A549 (cell line): ENCODE measurements at regions not wholly inside any gene's neighbourhood (a gene's known extent, or its start where the extent isn't known, plus 50 kb on each side); places are given as distances from the start of the nearest gene placed in this dataset.

Source experiments
- ATAC-seq, 2 experiments: fragments of 200-7000 bp in 1 of 2; fragments of >200 bp in 1 of 2; cut with Nextera tagmentation in 1 of 2; cut with Tn5 transposase in 1 of 2; 3 replicates each; pipeline versions ENCODE4 v1.8.0 to v1.9.1; 2018 to 2020; ENCODE audit warnings: mild to moderate bottlenecking in 1 of 2, moderate library complexity in 1 of 2
- CTCF ChIA-PET: fragments of 300-600 bp; sonication (Branson Sonifier 250); formaldehyde crosslinking; extraction: SDS; loops from one replicate; lab custom pipeline; 2021; ENCODE audit warnings: antibody characterized with exemption, inconsistent platforms; lab: Yijun Ruan, JAX
- POLR2A ChIA-PET: fragments of 350-600 bp; formaldehyde crosslinking; extraction: SDS; loops from one replicate; lab custom pipeline; 2021; ENCODE audit warnings: antibody characterized with exemption, inconsistent platforms; lab: Yijun Ruan, JAX
- DNase-seq, 2 experiments: peaks; one replicate each; pipeline versions ENCODE4 v3.0.0 to v3.0.0-alpha.2; 2011 to 2016; ENCODE audit warnings: low read depth in 1 of 2, low spot score in 1 of 2
- FAIRE-seq: peaks from 2 replicates; lab custom pipeline; 2011; peaks lifted over from hg19 to GRCh38; lab: Jason Lieb, UNC
- H3K27ac ChIP-seq, 2 experiments: fragments of >200 bp; sonication (Bioruptor Twin); formaldehyde crosslinking; 3 replicates each; pipeline ENCODE4 v1.5.1; 2016 to 2017
- H3K4me1 ChIP-seq: fragments of >200 bp; sonication (Bioruptor Twin); formaldehyde crosslinking; 3 replicates; pipeline ENCODE4 v1.6.1; 2016
- H3K4me2 ChIP-seq: fragments of >200 bp; sonication (Bioruptor Twin); formaldehyde crosslinking; 3 replicates; pipeline ENCODE4 v1.6.1; 2016
- H3K4me3 ChIP-seq: fragments of >200 bp; sonication (Bioruptor Twin); formaldehyde crosslinking; 3 replicates; pipeline ENCODE4 v1.5.1; 2016
- H3K9me3 ChIP-seq: fragments of >200 bp; sonication (Bioruptor Twin); formaldehyde crosslinking; 3 replicates; pipeline ENCODE4 v1.6.1; 2016
- BHLHE40 ChIP-seq: IDR thresholded peaks from 2 replicates; pipeline ENCODE4 v1.6.1; 2012; ENCODE audit warnings: low read depth, low read length, inconsistent platforms
- CBX8 ChIP-seq: fragments of 200-600 bp; sonication (generic); IDR thresholded peaks from 2 replicates; pipeline ENCODE4 v1.6.1; 2016
- EP300 ChIP-seq, 2 experiments: fragments of >200 bp; sonication (Bioruptor Twin); formaldehyde crosslinking; IDR thresholded peaks; 2 replicates in 1 of 2; 3 replicates in 1 of 2; pipeline ENCODE4 v1.6.1; 2016 to 2017
- FOSL2 ChIP-seq, 2 experiments: fragments of 450-650 bp in 1 of 2; fragments of >200 bp in 1 of 2; sonication (Bioruptor Twin) in 1 of 2; formaldehyde crosslinking; IDR thresholded peaks; 2 replicates each; pipeline versions ENCODE4 v1.5.0 to v1.6.1; 2016 to 2020; ENCODE audit warnings: mild to moderate bottlenecking in 1 of 2, moderate library complexity in 1 of 2
- FOXS1 ChIP-seq: fragments of 250-450 bp; sonication (Bioruptor Pico); IDR thresholded peaks from 2 replicates; pipeline ENCODE4 v1.5.0; 2020; ENCODE audit warnings: mild to moderate bottlenecking, moderate library complexity
- HEYL ChIP-seq: fragments of 250-450 bp; sonication (Bioruptor Pico); IDR thresholded peaks from 2 replicates; pipeline ENCODE4 v1.8.0; 2021; ENCODE audit warnings: mild to moderate bottlenecking, moderate library complexity
- HOXB13 ChIP-seq: fragments of 250-450 bp; sonication (Bioruptor Pico); IDR thresholded peaks from 2 replicates; pipeline ENCODE4 v1.5.0; 2020; ENCODE audit warnings: low read depth, mild to moderate bottlenecking, moderate library complexity
- JUNB ChIP-seq: fragments of >200 bp; sonication (Bioruptor Twin); formaldehyde crosslinking; IDR thresholded peaks from 2 replicates; pipeline ENCODE4 v1.6.1; 2016
- MAZ ChIP-seq: fragments of 150-350 bp; IDR thresholded peaks from 2 replicates; pipeline ENCODE4 v1.6.1; 2014; ENCODE audit warnings: antibody characterized with exemption, low read depth, low read length, borderline replicate concordance
- NR3C1 ChIP-seq: fragments of >200 bp; sonication (Bioruptor Twin); formaldehyde crosslinking; IDR thresholded peaks from 3 replicates; pipeline ENCODE4 v1.6.1; 2017
- PHF8 ChIP-seq: fragments of 200-600 bp; sonication (generic); IDR thresholded peaks from 2 replicates; pipeline ENCODE4 v1.6.1; 2016; ENCODE audit warnings: low read depth, mild to moderate bottlenecking, antibody characterized with exemption, moderate library complexity, borderline replicate concordance
- POLR2A ChIP-seq: IDR thresholded peaks from 2 replicates; pipeline ENCODE4 v1.6.1; 2012; ENCODE audit warnings: mild to moderate bottlenecking, low read length
- POLR2AphosphoS2 ChIP-seq: conservative IDR thresholded peaks from 2 replicates; pipeline ENCODE4 v1.6.1; 2012; ENCODE audit warnings: low read length, improper control_type of control experiment, inconsistent platforms
- RCOR1 ChIP-seq: fragments of 150-350 bp; IDR thresholded peaks from 2 replicates; pipeline ENCODE4 v1.6.1; 2014; ENCODE audit warnings: antibody characterized with exemption, low read length, low read depth
- RNF2 ChIP-seq: fragments of 200-600 bp; sonication (generic); IDR thresholded peaks from 2 replicates; pipeline ENCODE4 v1.6.1; 2016; ENCODE audit warnings: low read depth, mild to moderate bottlenecking, antibody characterized with exemption, moderate library complexity, borderline replicate concordance
- SMC3 ChIP-seq: fragments of >200 bp; sonication (Bioruptor Twin); formaldehyde crosslinking; IDR thresholded peaks from 3 replicates; pipeline ENCODE4 v1.6.1; 2018; ENCODE audit warnings: inconsistent platforms
- SREBF2 ChIP-seq: fragments of 450-650 bp; IDR thresholded peaks from 2 replicates; pipeline ENCODE4 v1.6.1; 2014; ENCODE audit warnings: mild to moderate bottlenecking, moderate library complexity
- TP53 ChIP-seq: fragments of 250-450 bp; sonication (Bioruptor Pico); IDR thresholded peaks from 2 replicates; pipeline ENCODE4 v1.5.0; 2021; ENCODE audit warnings: mild to moderate bottlenecking, moderate library complexity
- USF2 ChIP-seq: fragments of 450-650 bp; IDR thresholded peaks from 2 replicates; pipeline ENCODE4 v1.6.1; 2014; ENCODE audit warnings: antibody characterized with exemption
- ZC3H11A ChIP-seq: fragments of 450-650 bp; IDR thresholded peaks from 2 replicates; pipeline ENCODE4 v1.6.1; 2014; ENCODE audit warnings: antibody characterized with exemption, mild to moderate bottlenecking
- WGBS: methylation state at CpG from one replicate; pipeline ENCODE4 v1.1.6; 2017; ENCODE audit errors: missing lambda C conversion rate; 5-methylcytosine and 5-hydroxymethylcytosine counted together
- TF ChIP-seq, protein P1 (sequence below): IDR thresholded peaks from 2 replicates; pipeline ENCODE4 v1.6.1; 2012
- TF ChIP-seq, protein P2 (sequence below): IDR thresholded peaks from 2 replicates; pipeline ENCODE4 v1.6.1; 2012
- TF ChIP-seq, protein P3 (sequence below): fragments of 200-600 bp; sonication (generic); IDR thresholded peaks from 2 replicates; pipeline ENCODE4 v1.6.1; 2016; ENCODE audit warnings: antibody characterized with exemption, mild to moderate bottlenecking, moderate library complexity

GRCh38 chr9:89890326-89890980, 285.6 kb downstream of the GADD45G start:
- Histone ChIP-seq H3K4me3 (no peak overlapping the region), H3K9me3 (no peaks in the 10 kb centered on the region), H3K4me1 (no peaks in the 10 kb centered on the region), H3K27ac (no peak overlapping the region), H3K4me2 (no peak overlapping the region)
- CTCF ChIA-PET, result interaction anchor here (0.6 kb wide), 1 partner anchor 780 kb away, joined by 3 read pairs; no protein-coding TSS in a partner anchor
- POLR2A ChIA-PET, result no interaction called here
- ATAC-seq, result no peak
- DNase-seq, result no peak
- 64% methylated on average over 11 of the region's 14 CpGs for WGBS
- no peak for FAIRE-seq
- no peak for TF ChIP-seq FOXS1 (CRISPR knock-in tag)
- TF ChIP-seq BHLHE40, result no peak
- TF ChIP-seq SREBF2, result no peak
- TF ChIP-seq FOSL2 (IDR thresholded peaks at IDR 0.05), result no peak
- TF ChIP-seq FOSL2 (CRISPR knock-in tag; IDR thresholded peaks at IDR 0.05), result no peak
- TF ChIP-seq JUNB, result no peak
- no peak for TF ChIP-seq EP300 (IDR thresholded peaks at IDR 0.05)
- TF ChIP-seq RNF2, result no peak
- TF ChIP-seq, protein P1, sequence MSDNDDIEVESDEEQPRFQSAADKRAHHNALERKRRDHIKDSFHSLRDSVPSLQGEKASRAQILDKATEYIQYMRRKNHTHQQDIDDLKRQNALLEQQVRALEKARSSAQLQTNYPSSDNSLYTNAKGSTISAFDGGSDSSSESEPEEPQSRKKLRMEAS, result no peak
- TF ChIP-seq HOXB13 (CRISPR knock-in tag), result no peak
- no peak for TF ChIP-seq HEYL (CRISPR knock-in tag)
- no peak for TF ChIP-seq NR3C1
- TF ChIP-seq PHF8, result no peak
- TF ChIP-seq CBX8, result no peak
- no peak for TF ChIP-seq POLR2AphosphoS2
- no peak for TF ChIP-seq POLR2A
- TF ChIP-seq TP53 (CRISPR knock-in tag), result no peak
- TF ChIP-seq USF2, result no peak
- TF ChIP-seq MAZ, result no peak
- no peak for TF ChIP-seq ZC3H11A

- DNase-seq, result no peak
- Histone ChIP-seq H3K4me3 (no peak overlapping the region), H3K4me2 (no peak overlapping the region), H3K27ac (no peak overlapping the region), H3K9me3 (no peaks in the 10 kb centered on the region), H3K4me1 (no peaks in the 10 kb centered on the region)
- FAIRE-seq, result no peak
- TF ChIP-seq, protein P2, sequence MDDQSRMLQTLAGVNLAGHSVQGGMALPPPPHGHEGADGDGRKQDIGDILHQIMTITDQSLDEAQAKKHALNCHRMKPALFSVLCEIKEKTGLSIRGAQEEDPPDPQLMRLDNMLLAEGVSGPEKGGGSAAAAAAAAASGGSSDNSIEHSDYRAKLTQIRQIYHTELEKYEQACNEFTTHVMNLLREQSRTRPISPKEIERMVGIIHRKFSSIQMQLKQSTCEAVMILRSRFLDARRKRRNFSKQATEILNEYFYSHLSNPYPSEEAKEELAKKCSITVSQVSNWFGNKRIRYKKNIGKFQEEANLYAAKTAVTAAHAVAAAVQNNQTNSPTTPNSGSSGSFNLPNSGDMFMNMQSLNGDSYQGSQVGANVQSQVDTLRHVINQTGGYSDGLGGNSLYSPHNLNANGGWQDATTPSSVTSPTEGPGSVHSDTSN, result no peak
- TF ChIP-seq TP53 (CRISPR knock-in tag) (no peak), RCOR1 (no peak), SMC3 (no peak)
- TF ChIP-seq, protein P3, sequence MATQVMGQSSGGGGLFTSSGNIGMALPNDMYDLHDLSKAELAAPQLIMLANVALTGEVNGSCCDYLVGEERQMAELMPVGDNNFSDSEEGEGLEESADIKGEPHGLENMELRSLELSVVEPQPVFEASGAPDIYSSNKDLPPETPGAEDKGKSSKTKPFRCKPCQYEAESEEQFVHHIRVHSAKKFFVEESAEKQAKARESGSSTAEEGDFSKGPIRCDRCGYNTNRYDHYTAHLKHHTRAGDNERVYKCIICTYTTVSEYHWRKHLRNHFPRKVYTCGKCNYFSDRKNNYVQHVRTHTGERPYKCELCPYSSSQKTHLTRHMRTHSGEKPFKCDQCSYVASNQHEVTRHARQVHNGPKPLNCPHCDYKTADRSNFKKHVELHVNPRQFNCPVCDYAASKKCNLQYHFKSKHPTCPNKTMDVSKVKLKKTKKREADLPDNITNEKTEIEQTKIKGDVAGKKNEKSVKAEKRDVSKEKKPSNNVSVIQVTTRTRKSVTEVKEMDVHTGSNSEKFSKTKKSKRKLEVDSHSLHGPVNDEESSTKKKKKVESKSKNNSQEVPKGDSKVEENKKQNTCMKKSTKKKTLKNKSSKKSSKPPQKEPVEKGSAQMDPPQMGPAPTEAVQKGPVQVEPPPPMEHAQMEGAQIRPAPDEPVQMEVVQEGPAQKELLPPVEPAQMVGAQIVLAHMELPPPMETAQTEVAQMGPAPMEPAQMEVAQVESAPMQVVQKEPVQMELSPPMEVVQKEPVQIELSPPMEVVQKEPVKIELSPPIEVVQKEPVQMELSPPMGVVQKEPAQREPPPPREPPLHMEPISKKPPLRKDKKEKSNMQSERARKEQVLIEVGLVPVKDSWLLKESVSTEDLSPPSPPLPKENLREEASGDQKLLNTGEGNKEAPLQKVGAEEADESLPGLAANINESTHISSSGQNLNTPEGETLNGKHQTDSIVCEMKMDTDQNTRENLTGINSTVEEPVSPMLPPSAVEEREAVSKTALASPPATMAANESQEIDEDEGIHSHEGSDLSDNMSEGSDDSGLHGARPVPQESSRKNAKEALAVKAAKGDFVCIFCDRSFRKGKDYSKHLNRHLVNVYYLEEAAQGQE, result no peak
- WGBS, result 38% methylated on average over 5 of the region's 5 CpGs
- ATAC-seq, result no peak
- ChIA-PET POLR2A (no interaction called here), CTCF (interaction anchor here (0.6 kb wide), 1 partner anchor 780 kb away, joined by 3 read pairs; no protein-coding TSS in a partner anchor)
These were observed 286.4 kb downstream of the GADD45G start for GRCh38 chr9:89891221-89891590.
